GM12878 (cell line): ENCODE measurements at regions not wholly inside any gene's neighbourhood (a gene's known extent, or its start where the extent isn't known, plus 50 kb on each side); places are given as distances from the start of the nearest gene placed in this dataset.

Experiments
- ATAC-seq: fragments of 200-7000 bp; cut with Tn5 transposase; 3 replicates; pipeline ENCODE4 v1.9.1; 2020; ENCODE audit warnings: mild to moderate bottlenecking, moderate library complexity
- BruUV-seq: library from RNA; stranded (reverse); fragments of 400-500 nt; replicated peaks from 2 replicates; lab custom pipeline; 2021; lab: Mats Ljungman, UMichigan
- CTCF ChIA-PET: fragments of 300-600 bp; sonication (Branson Sonifier 250); formaldehyde crosslinking; extraction: SDS; loops from one replicate; lab custom pipeline; 2021; ENCODE audit warnings: inconsistent platforms; lab: Yijun Ruan, JAX
- POLR2A ChIA-PET: fragments of 350-600 bp; formaldehyde crosslinking; extraction: SDS; loops from one replicate; lab custom pipeline; 2021; ENCODE audit warnings: inconsistent platforms; lab: Charles Lee
- RAD21 ChIA-PET: fragments of 300-600 bp; sonication (Branson Sonifier 250); formaldehyde crosslinking; loops from one replicate; lab custom pipeline; 2023; ENCODE audit warnings: antibody characterized with exemption; ENCODE audit not compliant: unreplicated experiment; lab: Charles Lee
- SMC1A ChIA-PET: fragments of 300-600 bp; sonication (Branson Sonifier 250); formaldehyde crosslinking; loops from one replicate; lab custom pipeline; 2023; ENCODE audit not compliant: unreplicated experiment, uncharacterized antibody; lab: Charles Lee
- DNase-seq: peaks from one replicate; pipeline ENCODE4 v3.0.0-alpha.2; 2011; ENCODE audit warnings: low read depth, low spot score
- FAIRE-seq: peaks from 3 replicates; lab custom pipeline; 2011; peaks lifted over from hg19 to GRCh38; lab: Jason Lieb, UNC
- H2AFZ ChIP-seq: 2 replicates; pipeline ENCODE4 v1.6.0; 2011; ENCODE audit warnings: low read depth, low read length, control low read depth; ENCODE audit not compliant: control insufficient read depth
- H3K27ac ChIP-seq: 2 replicates; pipeline ENCODE4 v1.5.1; 2011; ENCODE audit warnings: control low read depth; ENCODE audit not compliant: control insufficient read depth, insufficient read depth
- H3K27me3 ChIP-seq, 2 experiments: replicated peaks in 1 of 2; 2 replicates each; pipeline versions ENCODE4 v1.6.0 to v1.6.1; 2011; ENCODE audit warnings: low read length in 1 of 2; ENCODE audit not compliant: control insufficient read depth in 2 of 2, insufficient read depth in 2 of 2
- H3K36me3 ChIP-seq, 2 experiments: 2 replicates each; pipeline ENCODE4 v1.5.1; 2011; ENCODE audit warnings: low read length in 1 of 2; ENCODE audit not compliant: control insufficient read depth in 2 of 2, insufficient read depth in 2 of 2
- H3K4me1 ChIP-seq: 2 replicates; pipeline ENCODE4 v1.6.1; 2011; ENCODE audit warnings: mild to moderate bottlenecking, low read length, moderate library complexity, mixed read lengths; ENCODE audit not compliant: control insufficient read depth, insufficient read depth
- H3K4me2 ChIP-seq: 2 replicates; pipeline ENCODE4 v1.6.0; 2011; ENCODE audit warnings: control low read depth; ENCODE audit not compliant: control insufficient read depth, insufficient read depth
- H3K4me3 ChIP-seq: fragments of 200-600 bp; sonication (generic); 2 replicates; pipeline ENCODE4 v1.5.1; 2016
- H3K79me2 ChIP-seq: 2 replicates; pipeline ENCODE4 v1.6.0; 2011; ENCODE audit warnings: low read length; ENCODE audit not compliant: control insufficient read depth, insufficient read depth
- H3K9ac ChIP-seq: 2 replicates; pipeline ENCODE4 v1.8.0; 2011; ENCODE audit warnings: low read length, control low read depth, mixed read lengths; ENCODE audit not compliant: control insufficient read depth, insufficient read depth
- H3K9me3 ChIP-seq: replicated peaks from 3 replicates; pipeline ENCODE4 v1.5.1; 2011; ENCODE audit warnings: mild to moderate bottlenecking, low read length; ENCODE audit not compliant: control insufficient read depth, insufficient read depth
- H4K20me1 ChIP-seq: 2 replicates; pipeline ENCODE4 v1.6.0; 2011; ENCODE audit not compliant: control insufficient read depth, insufficient read depth
- CBFB ChIP-seq: IDR thresholded peaks from 2 replicates; pipeline ENCODE4 v1.6.1; 2016; ENCODE audit warnings: antibody characterized with exemption, low read depth
- GATAD2B ChIP-seq: fragments of 450-650 bp; conservative IDR thresholded peaks from 2 replicates; pipeline ENCODE4 v1.6.1; 2017; ENCODE audit warnings: low read depth, mild to moderate bottlenecking, moderate library complexity
- MTA2 ChIP-seq: fragments of 450-650 bp; IDR thresholded peaks from 2 replicates; pipeline ENCODE4 v1.6.1; 2016; ENCODE audit warnings: low read depth, mild to moderate bottlenecking, moderate library complexity
- ZNF217 ChIP-seq: fragments of 450-650 bp; IDR thresholded peaks from 2 replicates; pipeline ENCODE4 v1.6.1; 2017; ENCODE audit warnings: antibody characterized with exemption, mild to moderate bottlenecking
- WGBS: methylation state at CpG from one replicate; pipeline ENCODE4 v1.1.6; 2016; ENCODE audit warnings: low lambda C conversion rate; ENCODE audit not compliant: insufficient replicate concordance, insufficient coverage; ENCODE audit errors: missing lambda C conversion rate; 5-methylcytosine and 5-hydroxymethylcytosine counted together
- in situ Hi-C: fragments of 300-500 bp; cut with MboI; formaldehyde crosslinking; loops from 9 replicates; pipeline ENCODE4 v1.14.3; 2018; ENCODE audit warnings: mixed read lengths
- intact Hi-C: fragments of 100-400 bp; cut with micrococcal nuclease; formaldehyde crosslinking; loops from one replicate; pipeline ENCODE4 v1.14.2; 2022; ENCODE audit not compliant: unreplicated experiment
- TF ChIP-seq, protein P1 (sequence below): fragments of 450-650 bp; formaldehyde crosslinking; IDR thresholded peaks from 2 replicates; pipeline ENCODE4 v1.4.0; 2020; ENCODE audit warnings: mild to moderate bottlenecking, moderate library complexity

- no peak for FAIRE-seq
- TF ChIP-seq MTA2 (no peak), ZNF217 (no peak), CBFB (no peak), GATAD2B (no peak)
- TF ChIP-seq, protein P1, sequence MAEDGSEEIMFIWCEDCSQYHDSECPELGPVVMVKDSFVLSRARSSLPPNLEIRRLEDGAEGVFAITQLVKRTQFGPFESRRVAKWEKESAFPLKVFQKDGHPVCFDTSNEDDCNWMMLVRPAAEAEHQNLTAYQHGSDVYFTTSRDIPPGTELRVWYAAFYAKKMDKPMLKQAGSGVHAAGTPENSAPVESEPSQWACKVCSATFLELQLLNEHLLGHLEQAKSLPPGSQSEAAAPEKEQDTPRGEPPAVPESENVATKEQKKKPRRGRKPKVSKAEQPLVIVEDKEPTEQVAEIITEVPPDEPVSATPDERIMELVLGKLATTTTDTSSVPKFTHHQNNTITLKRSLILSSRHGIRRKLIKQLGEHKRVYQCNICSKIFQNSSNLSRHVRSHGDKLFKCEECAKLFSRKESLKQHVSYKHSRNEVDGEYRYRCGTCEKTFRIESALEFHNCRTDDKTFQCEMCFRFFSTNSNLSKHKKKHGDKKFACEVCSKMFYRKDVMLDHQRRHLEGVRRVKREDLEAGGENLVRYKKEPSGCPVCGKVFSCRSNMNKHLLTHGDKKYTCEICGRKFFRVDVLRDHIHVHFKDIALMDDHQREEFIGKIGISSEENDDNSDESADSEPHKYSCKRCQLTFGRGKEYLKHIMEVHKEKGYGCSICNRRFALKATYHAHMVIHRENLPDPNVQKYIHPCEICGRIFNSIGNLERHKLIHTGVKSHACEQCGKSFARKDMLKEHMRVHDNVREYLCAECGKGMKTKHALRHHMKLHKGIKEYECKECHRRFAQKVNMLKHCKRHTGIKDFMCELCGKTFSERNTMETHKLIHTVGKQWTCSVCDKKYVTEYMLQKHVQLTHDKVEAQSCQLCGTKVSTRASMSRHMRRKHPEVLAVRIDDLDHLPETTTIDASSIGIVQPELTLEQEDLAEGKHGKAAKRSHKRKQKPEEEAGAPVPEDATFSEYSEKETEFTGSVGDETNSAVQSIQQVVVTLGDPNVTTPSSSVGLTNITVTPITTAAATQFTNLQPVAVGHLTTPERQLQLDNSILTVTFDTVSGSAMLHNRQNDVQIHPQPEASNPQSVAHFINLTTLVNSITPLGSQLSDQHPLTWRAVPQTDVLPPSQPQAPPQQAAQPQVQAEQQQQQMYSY (CRISPR knock-in tag), result no peak
- TF ChIP-seq, all 136 proteins: peak for 0
- Histone ChIP-seq H3K36me3 (no peaks in the 10 kb centered on the region), H3K4me1 (no peaks in the 10 kb centered on the region), H3K9ac (no peak overlapping the region), H3K4me3 (no peak overlapping the region), H2AFZ (no peak overlapping the region), H3K27me3 (no peaks in the 10 kb centered on the region), H4K20me1 (no peaks in the 10 kb centered on the region), H3K79me2 (no peaks in the 10 kb centered on the region), H3K9me3 (no peaks in the 10 kb centered on the region), H3K4me2 (no peak overlapping the region), H3K27ac (no peak overlapping the region)
- intact Hi-C loops, result no loop called here
- in situ Hi-C loops, result no loop called here
- ChIA-PET SMC1A (no interaction called here), CTCF (no interaction called here), RAD21 (no interaction called here), POLR2A (no interaction called here)
- no TSS peak for BruUV-seq
- no peak for ATAC-seq
- DNase-seq, result no peak
- 34% methylated on average over 2 of the region's 2 CpGs for WGBS
These were observed 157.3 kb upstream of the SPRED2 start for GRCh38 chr2:65589667-65590066.
